Pancreas (tissue), 10 donors: ENCODE measurements at regions not wholly inside any gene's neighbourhood (a gene's known extent, or its start where the extent isn't known, plus 50 kb on each side); places are given as distances from the start of the nearest gene placed in this dataset.
A peak's percentile ranks its signal among the peaks of the same experiment; 100 is the strongest.

Experiments
- ATAC-seq, 4 donors: fragments of 200-7000 bp; cut with Tn5 transposase; one replicate each; pipeline versions ENCODE4 v1.8.0 to v1.9.1; 2020; ENCODE audit warnings: mild to moderate bottlenecking in 4 of 4, moderate library complexity in 4 of 4
- DNase-seq, 6 donors: peaks; one replicate each; pipeline ENCODE4 v3.0.0-alpha.2; 2020
- FAIRE-seq: peaks from 2 replicates; lab custom pipeline; 2012; peaks lifted over from hg19 to GRCh38; lab: Jason Lieb, UNC
- H3K27ac ChIP-seq, 4 donors: fragments of 200-600 bp; sonication (generic); 1 replicate in 3 of 4; 2 replicates in 1 of 4; pipeline versions ENCODE4 v1.5.0 to v1.8.0; 2020
- H3K27me3 ChIP-seq, 4 donors: fragments of 200-600 bp; one replicate each; pipeline ENCODE4 v1.8.0; 2021
- H3K36me3 ChIP-seq, 3 donors: fragments of 200-600 bp; sonication (generic) in 1 of 3; one replicate each; pipeline versions ENCODE4 v1.5.0 to v1.8.0; 2020 to 2021
- H3K4me1 ChIP-seq, 3 donors: fragments of 200-600 bp; one replicate each; pipeline ENCODE4 v1.8.0; 2021
- H3K4me3 ChIP-seq, 4 donors: fragments of 200-600 bp; sonication (generic) in 2 of 4; one replicate each; pipeline versions ENCODE4 v1.5.0 to v1.8.0; 2020 to 2021
- H3K9me3 ChIP-seq, 4 donors: fragments of 200-600 bp; one replicate each; pipeline ENCODE4 v1.8.0; 2021
- CTCF ChIP-seq, 4 donors: fragments of 200-600 bp; sonication (generic) in 3 of 4; IDR thresholded peaks; one replicate each; pipeline versions ENCODE4 v1.5.0 to v1.8.0; 2021; ENCODE audit warnings: antibody characterized with exemption in 4 of 4
- WGBS, 2 donors: extraction: QIAGEN DNeasy Blood & Tissue Kit; methylation state at CpG; one replicate each; pipeline ENCODE4 v1.1.7; 2013; 5-methylcytosine and 5-hydroxymethylcytosine counted together
- intact Hi-C, 3 donors: fragments of 100-400 bp; cut with DNase I; formaldehyde crosslinking; loops; one replicate each; pipeline versions ENCODE4 v1.11.1 to v1.14.2; 2022
- donor health status: healthy with polysubstance abuse.
- donor health status: DM: no; HTN: no; CAD: no; lungs with moderate emphysema.
- donor health status: DM: no; HTN: no; CAD: no.
- donor health status: control.
- donor health status: control.
- donor health status: Bipolar disorder and iron deficiency.
- donor health status: DM: yes; HTN: yes; CAD: no.
- donor health status: DM: no; HTN: no; CAD: no.
- donor health status: DM: no; HTN: no; CAD: no.
- donor health status: DM: yes; HTN: yes; CAD: no.

- Histone ChIP-seq H3K36me3 (no peaks in the 10 kb centered on the region), H3K4me3 (no peak overlapping the region), H3K27ac (no peak overlapping the region), H3K4me1 (no peaks in the 10 kb centered on the region), H3K27me3 (no peaks in the 10 kb centered on the region), H3K9me3 (no peaks in the 10 kb centered on the region)
- peak in 3 of 6 donors; percentile 12 to 61 (median 34) for DNase-seq
- WGBS, 2 donors, result 15 to 20% methylated on average over 4 of the region's 4 CpGs
- FAIRE-seq, result no peak
- intact Hi-C loops, result no loop called here
- TF ChIP-seq CTCF (IDR thresholded peaks at IDR 0.05), result no peak
- peak in 2 of 4 donors; percentile 32 to 93 for ATAC-seq
Observed at GRCh38 chr2:66228128-66228547, 206.8 kb upstream of the MEIS1 start.

- no peaks in the 10 kb centered on the region for H3K27me3 ChIP-seq
- TF ChIP-seq CTCF (IDR thresholded peaks at IDR 0.05), result no peak
- H3K9me3 ChIP-seq, result no peaks in the 10 kb centered on the region
- no peaks in the 10 kb centered on the region for H3K4me1 ChIP-seq
- H3K36me3 ChIP-seq, result no peaks in the 10 kb centered on the region
- FAIRE-seq (no peak), DNase-seq (no peak), ATAC-seq (no peak)
- no peak overlapping the region for H3K27ac ChIP-seq
- intact Hi-C loops, result no loop called here
- no peak overlapping the region for H3K4me3 ChIP-seq
- WGBS, 2 donors, result 16 to 17% methylated on average over 8 of the region's 8 CpGs
Observed at GRCh38 chr2:66217039-66217585, 217.8 kb upstream of the MEIS1 start.

- Histone ChIP-seq H3K27me3 (no peaks in the 10 kb centered on the region), H3K4me1 (no peaks in the 10 kb centered on the region), H3K9me3 (no peaks in the 10 kb centered on the region), H3K27ac (no peak overlapping the region), H3K4me3 (no peak overlapping the region), H3K36me3 (no peaks in the 10 kb centered on the region)
- intact Hi-C loops, result no loop called here
- no peak for DNase-seq
- ATAC-seq, result no peak
- WGBS, 2 donors, result 33 to 38% methylated on average over 3 of the region's 3 CpGs
- FAIRE-seq, result no peak
- TF ChIP-seq CTCF (IDR thresholded peaks at IDR 0.05), result no peak
Observed at GRCh38 chr2:66212749-66213148, 222.2 kb upstream of the MEIS1 start.

- no peaks in the 10 kb centered on the region for H3K4me1 ChIP-seq
- DNase-seq (no peak), ATAC-seq (no peak), FAIRE-seq (no peak)
- no peak overlapping the region for H3K4me3 ChIP-seq
- no peaks in the 10 kb centered on the region for H3K9me3 ChIP-seq
- H3K36me3 ChIP-seq, result no peaks in the 10 kb centered on the region
- TF ChIP-seq CTCF (IDR thresholded peaks at IDR 0.05), result no peak
- no peak overlapping the region for H3K27ac ChIP-seq
- H3K27me3 ChIP-seq, result no peaks in the 10 kb centered on the region
- intact Hi-C loops, result no loop called here
- WGBS, 2 donors, result 81 to 96% methylated on average over 2 of the region's 2 CpGs
Observed at GRCh38 chr2:66202586-66202985, 232.3 kb upstream of the MEIS1 start.

- WGBS, 2 donors, result 35 to 42% methylated on average over 2 of the region's 2 CpGs
- H3K36me3 ChIP-seq, result no peaks in the 10 kb centered on the region
- ATAC-seq (no peak), FAIRE-seq (no peak), DNase-seq (no peak)
- no peaks in the 10 kb centered on the region for H3K9me3 ChIP-seq
- H3K4me3 ChIP-seq, result no peak overlapping the region
- intact Hi-C loops, result no loop called here
- no peaks in the 10 kb centered on the region for H3K27me3 ChIP-seq
- no peaks in the 10 kb centered on the region for H3K4me1 ChIP-seq
- TF ChIP-seq CTCF (IDR thresholded peaks at IDR 0.05), result no peak
- H3K27ac ChIP-seq, result no peak overlapping the region
Observed at GRCh38 chr2:66201242-66201641, 233.7 kb upstream of the MEIS1 start.
